ENCODE measurements at regions not wholly inside any gene's neighbourhood (a gene's known extent, or its start where the extent isn't known, plus 50 kb on each side); places are given as distances from the start of the nearest gene placed in this dataset.

DNA sequence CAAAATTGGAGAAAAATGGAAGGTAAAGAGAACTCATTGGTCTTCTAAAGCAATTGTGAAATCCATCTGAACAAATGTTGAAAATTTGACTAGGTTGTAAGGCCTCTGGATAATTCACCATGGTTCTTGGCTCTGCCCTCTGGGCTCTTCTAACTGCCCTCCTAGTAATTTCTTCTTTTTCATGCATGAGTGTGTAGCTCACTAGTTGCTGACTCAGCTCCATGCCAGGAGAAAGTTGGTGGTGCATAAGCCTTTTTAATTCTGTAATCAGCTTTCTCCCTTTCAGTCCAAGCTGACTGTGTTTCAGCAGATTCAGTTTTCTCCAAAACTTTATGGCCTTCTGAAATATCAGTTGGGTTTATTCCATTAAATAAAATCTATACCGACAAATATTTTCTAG lies 877.8 kb upstream of the ATXN7L3B start:
- H3K79me1 ChIP-seq (ENCODE audit: low read depth, low read length): no peaks in the 10 kb centered on the region
- no peak overlapping the region for H3K9ac ChIP-seq (replicated peaks in 1 of 4; ENCODE audit: extremely low read depth in 1 of 4, low read depth in 3 of 4, low read length in 3 of 4)
- no peak overlapping the region for H2BK12ac ChIP-seq (ENCODE audit: low read depth, low read length)
- no peak overlapping the region for H3K56ac ChIP-seq (replicated peaks; ENCODE audit: insufficient read length, low read depth, low read length)
- 95% methylated on average over 1 of the region's 1 CpG; no CpG with 5 or more reads in 1 of the 2 experiments for WGBS, 2 experiments (ENCODE audit: extremely low coverage in 1 of 2, insufficient coverage in 1 of 2, insufficient read length in 1 of 2, insufficient replicate concordance in 2 of 2, low coverage in 1 of 2, low lambda C conversion rate in 2 of 2, missing lambda C conversion rate in 1 of 2)
- no peak overlapping the region for H4K91ac ChIP-seq (replicated peaks; ENCODE audit: insufficient read length, low read length)
- ChIA-PET POLR2A (ENCODE audit: partially characterized antibody) (no interaction called here), CTCF (ENCODE audit: partially characterized antibody) (no interaction called here)
- no peaks in the 10 kb centered on the region for H3K9me3 ChIP-seq (ENCODE audit: insufficient read depth in 2 of 2, low read depth in 1 of 2, low read length in 1 of 2)
- no peaks in the 10 kb centered on the region for H3K27me3 ChIP-seq (replicated peaks in 1 of 4; ENCODE audit: control insufficient read depth in 3 of 4, extremely low read depth in 1 of 4, insufficient read depth in 3 of 4, low read length in 3 of 4)
- no peak overlapping the region for H3K23ac ChIP-seq (ENCODE audit: insufficient read length)
- no peak overlapping the region for H2BK120ac ChIP-seq (replicated peaks; ENCODE audit: low read depth, low read length)
- no peak overlapping the region for H2BK20ac ChIP-seq (ENCODE audit: low read length)
- no peaks in the 10 kb centered on the region for H3K79me2 ChIP-seq (ENCODE audit: control insufficient read depth in 1 of 2, insufficient read depth in 2 of 2, low read length in 2 of 2)
- H2AK5ac ChIP-seq (ENCODE audit: low read depth, low read length): no peak overlapping the region
- H3K18ac ChIP-seq (ENCODE audit: extremely low read depth, low read length): no peak overlapping the region
- no peak overlapping the region for H4K5ac ChIP-seq (ENCODE audit: insufficient read length, low read depth, low read length)
- no peak overlapping the region for H2BK15ac ChIP-seq (ENCODE audit: low read length)
- no peak overlapping the region for H2BK5ac ChIP-seq (ENCODE audit: low read depth, low read length)
- no peak overlapping the region for H3K27ac ChIP-seq (ENCODE audit: low read depth, low read length)
- no peak overlapping the region for H3K14ac ChIP-seq (ENCODE audit: insufficient read length)
- no peak overlapping the region for H4K8ac ChIP-seq (ENCODE audit: extremely low read depth, insufficient read depth, low read length)
- DNase-seq (ENCODE audit: low read depth in 1 of 2, low spot score in 2 of 2): no peak
- no peaks in the 10 kb centered on the region for H3K23me2 ChIP-seq (ENCODE audit: low read depth, low read length)
- no peak overlapping the region for H3K4me2 ChIP-seq (ENCODE audit: insufficient read depth in 1 of 2, low read depth in 2 of 2, low read length in 2 of 2)
- H3K4me3 ChIP-seq (ENCODE audit: extremely low read depth in 1 of 4, insufficient read depth in 2 of 4, low read depth in 3 of 4, low read length in 4 of 4): no peak overlapping the region
- H3K4me1 ChIP-seq (replicated peaks in 1 of 4; ENCODE audit: control insufficient read depth in 3 of 4, insufficient read depth in 4 of 4, low read length in 3 of 4): no peaks in the 10 kb centered on the region
- H4K20me1 ChIP-seq (replicated peaks in 1 of 2; ENCODE audit: control insufficient read depth in 1 of 2, insufficient read depth in 2 of 2, low read length in 2 of 2): no peaks in the 10 kb centered on the region
- no peak overlapping the region for H2AFZ ChIP-seq (ENCODE audit: low read length)
- FAIRE-seq: no peak
- TF ChIP-seq MAFK (IDR thresholded peaks at IDR 0.05; ENCODE audit: low read depth, low read length) (peak; percentile 77), SRF (IDR thresholded peaks at IDR 0.05; ENCODE audit: low read depth, low read length) (no peak)
- no peaks in the 10 kb centered on the region for H3K36me3 ChIP-seq (ENCODE audit: control insufficient read depth in 2 of 4, insufficient read depth in 4 of 4, low read length in 3 of 4)
- H3K4ac ChIP-seq (replicated peaks; ENCODE audit: insufficient read length, low read depth, low read length): no peak overlapping the region

All from H1 (cell line).